ENCODE measurements at regions not wholly inside any gene's neighbourhood (a gene's known extent, or its start where the extent isn't known, plus 50 kb on each side); places are given as distances from the start of the nearest gene placed in this dataset.

DNA sequence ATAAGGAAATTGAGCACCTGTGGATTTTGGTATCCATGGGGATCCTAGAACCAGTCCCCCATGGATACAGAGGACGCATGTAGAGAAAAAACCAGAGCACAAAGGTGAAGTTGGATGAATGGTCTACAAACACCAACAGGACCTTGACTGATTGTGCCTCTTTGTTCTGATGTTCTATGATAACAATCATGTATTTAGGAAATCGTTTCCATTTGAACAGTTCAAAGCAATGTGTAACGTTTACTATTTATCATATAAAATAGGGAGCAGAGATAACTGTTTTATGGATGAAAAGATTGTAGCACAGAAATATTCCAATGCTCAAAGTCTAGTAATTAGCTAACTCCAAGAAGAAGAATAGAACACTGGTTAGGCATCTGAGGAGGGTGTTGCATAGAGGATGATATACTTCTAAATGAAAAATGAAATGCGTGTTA lies 116.3 kb upstream of the FN1 start:
- TF ChIP-seq POLR2A (IDR thresholded peaks at IDR 0.05), result no peak
- TF ChIP-seq, protein P1, sequence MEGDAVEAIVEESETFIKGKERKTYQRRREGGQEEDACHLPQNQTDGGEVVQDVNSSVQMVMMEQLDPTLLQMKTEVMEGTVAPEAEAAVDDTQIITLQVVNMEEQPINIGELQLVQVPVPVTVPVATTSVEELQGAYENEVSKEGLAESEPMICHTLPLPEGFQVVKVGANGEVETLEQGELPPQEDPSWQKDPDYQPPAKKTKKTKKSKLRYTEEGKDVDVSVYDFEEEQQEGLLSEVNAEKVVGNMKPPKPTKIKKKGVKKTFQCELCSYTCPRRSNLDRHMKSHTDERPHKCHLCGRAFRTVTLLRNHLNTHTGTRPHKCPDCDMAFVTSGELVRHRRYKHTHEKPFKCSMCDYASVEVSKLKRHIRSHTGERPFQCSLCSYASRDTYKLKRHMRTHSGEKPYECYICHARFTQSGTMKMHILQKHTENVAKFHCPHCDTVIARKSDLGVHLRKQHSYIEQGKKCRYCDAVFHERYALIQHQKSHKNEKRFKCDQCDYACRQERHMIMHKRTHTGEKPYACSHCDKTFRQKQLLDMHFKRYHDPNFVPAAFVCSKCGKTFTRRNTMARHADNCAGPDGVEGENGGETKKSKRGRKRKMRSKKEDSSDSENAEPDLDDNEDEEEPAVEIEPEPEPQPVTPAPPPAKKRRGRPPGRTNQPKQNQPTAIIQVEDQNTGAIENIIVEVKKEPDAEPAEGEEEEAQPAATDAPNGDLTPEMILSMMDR (IDR thresholded peaks at IDR 0.05), result no peak
